GM10266 (cell line): ENCODE measurements at regions not wholly inside any gene's neighbourhood (a gene's known extent, or its start where the extent isn't known, plus 50 kb on each side); places are given as distances from the start of the nearest gene placed in this dataset.

Experiments
- DNase-seq: peaks from one replicate; pipeline ENCODE4 v3.0.0; 2012; ENCODE audit errors: extremely low spot score
- TF ChIP-seq, protein P1 (sequence below): IDR thresholded peaks from 2 replicates; pipeline ENCODE4 v1.5.1; 2012; ENCODE audit warnings: mild to moderate bottlenecking, low read depth; ENCODE audit not compliant: control insufficient read depth, insufficient read depth; ENCODE audit errors: missing control alignments

DNA sequence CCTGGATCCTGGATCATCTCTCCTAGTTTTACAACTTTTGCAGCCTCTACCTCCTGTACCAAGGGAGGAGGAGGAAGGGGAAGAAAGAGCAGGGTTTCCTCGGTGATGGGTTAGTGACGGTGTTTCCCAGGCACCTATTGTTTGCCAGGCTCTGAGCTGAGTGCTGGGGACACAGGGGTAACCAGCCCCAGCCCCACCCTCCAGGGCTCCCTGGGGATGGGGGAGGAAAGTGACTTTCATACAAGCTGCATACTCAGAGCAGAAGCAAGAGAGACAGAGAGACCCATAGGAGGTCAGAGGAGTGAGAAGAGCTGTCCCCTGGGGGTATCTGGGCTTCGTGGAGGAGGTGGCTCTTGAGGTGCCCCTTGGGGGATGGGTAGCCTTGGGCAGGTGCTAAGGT, 89.4 kb upstream of the THY1 start:
- no peak for DNase-seq
- TF ChIP-seq, protein P1, sequence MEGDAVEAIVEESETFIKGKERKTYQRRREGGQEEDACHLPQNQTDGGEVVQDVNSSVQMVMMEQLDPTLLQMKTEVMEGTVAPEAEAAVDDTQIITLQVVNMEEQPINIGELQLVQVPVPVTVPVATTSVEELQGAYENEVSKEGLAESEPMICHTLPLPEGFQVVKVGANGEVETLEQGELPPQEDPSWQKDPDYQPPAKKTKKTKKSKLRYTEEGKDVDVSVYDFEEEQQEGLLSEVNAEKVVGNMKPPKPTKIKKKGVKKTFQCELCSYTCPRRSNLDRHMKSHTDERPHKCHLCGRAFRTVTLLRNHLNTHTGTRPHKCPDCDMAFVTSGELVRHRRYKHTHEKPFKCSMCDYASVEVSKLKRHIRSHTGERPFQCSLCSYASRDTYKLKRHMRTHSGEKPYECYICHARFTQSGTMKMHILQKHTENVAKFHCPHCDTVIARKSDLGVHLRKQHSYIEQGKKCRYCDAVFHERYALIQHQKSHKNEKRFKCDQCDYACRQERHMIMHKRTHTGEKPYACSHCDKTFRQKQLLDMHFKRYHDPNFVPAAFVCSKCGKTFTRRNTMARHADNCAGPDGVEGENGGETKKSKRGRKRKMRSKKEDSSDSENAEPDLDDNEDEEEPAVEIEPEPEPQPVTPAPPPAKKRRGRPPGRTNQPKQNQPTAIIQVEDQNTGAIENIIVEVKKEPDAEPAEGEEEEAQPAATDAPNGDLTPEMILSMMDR = no peak

DNA sequence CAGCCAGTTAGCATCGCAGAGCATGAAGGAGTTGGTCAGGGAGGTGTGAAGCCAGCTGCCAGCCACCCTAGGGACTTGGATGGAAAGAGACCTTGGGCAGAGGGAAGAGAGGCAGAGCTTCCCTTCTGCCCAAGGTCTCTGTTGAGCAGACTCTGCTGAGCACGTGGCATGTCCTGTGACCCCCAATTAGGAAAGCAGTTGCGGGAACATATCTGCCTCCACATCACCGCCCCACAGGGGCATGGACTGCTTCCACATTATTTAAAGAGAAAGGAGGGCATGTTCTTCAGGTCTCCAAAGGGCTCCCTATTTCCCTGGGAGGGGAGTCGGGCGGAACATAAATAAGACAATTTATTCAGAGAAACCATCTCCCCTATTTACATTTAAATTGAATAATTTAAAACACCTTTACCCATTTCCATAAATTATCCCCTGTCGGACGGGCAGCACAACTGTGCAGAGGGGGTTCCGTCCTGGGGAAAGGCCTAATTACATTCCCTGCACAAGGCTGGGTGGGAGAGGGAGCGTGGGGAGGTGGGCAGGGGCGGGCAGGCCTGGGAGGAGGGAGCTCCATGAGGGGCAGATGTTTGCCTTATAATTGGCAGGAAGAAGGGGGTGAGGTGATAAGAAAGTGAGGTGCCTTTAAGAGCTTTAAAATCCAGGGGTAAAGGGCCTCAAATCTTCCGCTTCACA, 88.8 kb upstream of the THY1 start:
- DNase-seq = no peak
- TF ChIP-seq, protein P1 = no peak

DNA sequence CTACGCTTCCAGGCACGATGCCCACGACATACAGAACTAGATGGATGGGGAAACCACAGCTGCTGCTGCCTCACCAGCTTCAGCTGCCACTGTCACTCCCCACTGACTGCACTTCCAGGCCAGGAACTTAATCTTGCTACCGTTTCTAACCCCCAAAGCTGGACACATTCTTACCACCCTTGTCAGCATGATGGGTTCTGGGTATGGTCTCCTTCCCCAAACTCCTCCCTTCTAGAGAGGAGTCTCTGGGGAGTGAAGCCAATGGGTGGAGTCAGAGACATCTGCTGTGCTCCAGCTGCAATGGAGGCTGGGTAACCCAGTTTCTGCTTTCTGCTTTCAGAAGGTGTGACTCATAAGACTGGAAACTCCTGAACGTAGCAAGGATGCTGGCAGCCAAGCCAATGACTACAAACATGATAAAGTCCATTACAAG, 87.0 kb upstream of the THY1 start:
- peak; percentile 69 for DNase-seq
- TF ChIP-seq, protein P1 = no peak

DNA sequence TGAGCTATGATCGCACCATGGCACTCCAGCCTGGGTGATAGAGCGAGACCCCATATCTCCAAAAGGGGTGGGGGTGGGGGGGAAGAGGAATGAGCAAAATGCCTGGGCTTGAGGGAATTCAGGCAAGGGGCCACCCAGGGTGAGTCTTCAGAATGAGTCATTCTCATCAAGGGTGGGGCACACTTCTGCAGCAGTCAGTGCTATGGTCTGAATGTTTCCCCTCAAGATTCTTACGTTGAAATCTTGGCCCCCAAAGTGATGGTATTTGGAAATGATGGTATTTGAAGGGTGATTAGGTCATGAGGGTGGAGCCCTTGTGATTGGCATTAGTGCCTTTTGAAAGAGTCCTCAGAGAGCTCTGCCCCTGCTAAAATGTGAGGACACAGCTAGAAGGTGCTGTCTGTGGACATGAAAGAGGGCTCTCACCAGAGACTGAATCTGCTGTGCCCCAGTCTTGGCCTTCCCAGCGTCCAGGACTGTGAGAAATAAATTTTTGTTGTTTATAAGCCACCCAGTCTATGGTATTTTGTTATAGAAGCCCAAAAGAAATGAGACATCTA, 86.4 kb upstream of the THY1 start:
- TF ChIP-seq, protein P1 = no peak
- no peak for DNase-seq

DNA sequence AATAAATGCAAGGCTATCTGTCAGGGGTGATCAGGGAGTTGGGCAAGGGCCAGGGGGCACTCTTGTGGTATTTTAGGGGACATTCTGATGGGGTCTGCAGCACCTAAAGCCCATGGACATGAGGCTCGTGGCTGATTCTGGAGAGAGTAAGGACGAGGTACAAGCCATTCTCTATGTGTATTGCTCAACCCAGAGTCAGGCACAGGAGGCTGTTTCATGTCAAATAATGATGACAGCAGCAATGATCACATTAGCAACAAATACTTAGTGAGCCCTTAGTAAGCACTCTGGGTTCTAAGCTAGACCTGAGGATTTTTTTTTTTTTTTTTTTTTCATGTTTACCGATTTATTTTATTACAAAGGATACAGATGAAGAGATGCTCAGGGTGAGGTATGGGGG, 83.5 kb upstream of the THY1 start:
- no peak for DNase-seq
- TF ChIP-seq, protein P1 = no peak

DNA sequence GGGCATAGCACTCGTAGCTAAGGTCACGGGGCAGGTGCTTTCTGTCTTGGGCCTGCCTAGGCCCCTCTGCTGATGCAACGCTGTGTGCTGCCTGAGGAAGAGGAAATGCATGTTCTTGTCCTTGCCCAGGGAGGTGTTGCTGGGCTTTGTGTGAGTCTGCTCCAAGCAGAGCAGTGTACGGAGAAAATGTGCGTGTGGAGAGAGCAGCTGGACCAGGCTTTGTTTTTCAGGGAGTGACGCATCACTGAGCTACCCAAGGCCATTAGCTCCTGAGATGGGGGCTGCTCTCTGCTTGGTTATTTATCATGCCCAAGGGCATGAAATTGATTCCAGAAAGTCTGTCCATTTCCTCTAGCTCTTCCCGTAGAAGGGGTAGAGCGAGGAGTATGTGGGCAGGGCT, 82.9 kb upstream of the THY1 start:
- no peak for DNase-seq
- TF ChIP-seq, protein P1 = no peak

DNA sequence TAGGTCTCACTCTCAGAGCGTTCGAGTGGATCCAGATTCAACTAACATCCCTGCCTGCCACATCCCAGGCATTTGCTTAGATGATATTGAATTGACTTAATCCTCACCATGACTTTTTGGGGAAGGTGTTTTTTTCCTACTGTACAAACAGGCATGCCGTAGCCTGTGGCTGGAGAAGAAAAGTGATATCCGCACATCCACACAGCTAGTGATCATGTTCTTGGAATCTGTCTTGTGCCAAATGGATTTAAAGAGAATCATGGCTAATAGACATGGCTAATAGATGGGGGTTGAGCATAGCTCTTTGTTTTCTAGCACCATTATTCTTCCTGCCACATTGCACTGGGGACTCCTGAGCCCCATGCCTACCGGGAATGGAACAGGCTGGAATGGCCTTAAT, 82.1 kb upstream of the THY1 start:
- TF ChIP-seq, protein P1 = no peak
- DNase-seq = no peak
